IMR-90 (cell line): ENCODE measurements at regions not wholly inside any gene's neighbourhood (a gene's known extent, or its start where the extent isn't known, plus 50 kb on each side); places are given as distances from the start of the nearest gene placed in this dataset.

Experiments
- ATAC-seq: fragments of 200-7000 bp; cut with Tn5 transposase; 2 replicates; pipeline ENCODE4 v1.9.1; 2020; ENCODE audit warnings: low read depth, mild to moderate bottlenecking, moderate library complexity
- BruUV-seq: library from RNA; stranded (reverse); fragments of 400-500 nt; replicated peaks from 2 replicates; lab custom pipeline; 2021; lab: Mats Ljungman, UMichigan
- CTCF ChIA-PET: fragments of 300-600 bp; formaldehyde crosslinking; extraction: SDS; loops from one replicate; lab custom pipeline; 2021; ENCODE audit warnings: antibody characterized with exemption; lab: Yijun Ruan, JAX
- POLR2A ChIA-PET: fragments of 300-600 bp; sonication (Branson Sonifier 250); formaldehyde crosslinking; loops from one replicate; lab custom pipeline; 2022; ENCODE audit warnings: antibody characterized with exemption; ENCODE audit not compliant: unreplicated experiment; lab: Charles Lee
- DNase-seq: peaks from one replicate; pipeline ENCODE4 v3.0.0; 2013
- H2AFZ ChIP-seq: replicated peaks from 2 replicates; pipeline ENCODE3; 2013; ENCODE audit warnings: low read length, mild to moderate bottlenecking; ENCODE audit not compliant: poor library complexity
- H2AK5ac ChIP-seq: 2 replicates; pipeline ENCODE4 v1.6.1; 2013; ENCODE audit warnings: low read depth, low read length, inconsistent platforms
- H2AK9ac ChIP-seq: replicated peaks from 2 replicates; pipeline ENCODE3; 2013; ENCODE audit warnings: mild to moderate bottlenecking, low read depth, low read length, moderate library complexity; ENCODE audit not compliant: poor library complexity
- H2BK120ac ChIP-seq: 2 replicates; pipeline ENCODE4 v1.6.1; 2013; ENCODE audit warnings: low read depth, low read length, inconsistent platforms
- H2BK15ac ChIP-seq: 3 replicates; pipeline ENCODE4 v1.6.1; 2013; ENCODE audit warnings: low read depth, low read length, inconsistent platforms
- H2BK20ac ChIP-seq: 2 replicates; pipeline ENCODE4 v1.6.1; 2013; ENCODE audit warnings: low read depth, mild to moderate bottlenecking, inconsistent platforms, low read length, moderate library complexity
- H2BK5ac ChIP-seq: 2 replicates; pipeline ENCODE4 v1.6.1; 2013; ENCODE audit warnings: mild to moderate bottlenecking, low read depth, low read length, inconsistent platforms; ENCODE audit not compliant: poor library complexity, severe bottlenecking
- H3K14ac ChIP-seq: replicated peaks from 2 replicates; pipeline ENCODE4 v1.6.1; 2013; ENCODE audit warnings: low read depth, low read length, inconsistent platforms
- H3K18ac ChIP-seq: 2 replicates; pipeline ENCODE4 v1.6.1; 2013; ENCODE audit warnings: low read depth, low read length, control low read depth
- H3K23ac ChIP-seq: 2 replicates; pipeline ENCODE4 v1.6.1; 2013; ENCODE audit warnings: low read depth, low read length, inconsistent platforms
- H3K27ac ChIP-seq: 2 replicates; pipeline ENCODE4 v1.5.1; 2013; ENCODE audit warnings: mild to moderate bottlenecking, control low read depth, low read length; ENCODE audit not compliant: insufficient read depth
- H3K27me3 ChIP-seq: 2 replicates; pipeline ENCODE4 v1.6.1; 2013; ENCODE audit warnings: low read length; ENCODE audit not compliant: control insufficient read depth, insufficient read depth
- H3K36me3 ChIP-seq: 2 replicates; pipeline ENCODE4 v1.6.1; 2013; ENCODE audit warnings: low read length, mixed read lengths; ENCODE audit not compliant: control insufficient read depth, insufficient read depth
- H3K4ac ChIP-seq: 2 replicates; pipeline ENCODE4 v1.6.1; 2013; ENCODE audit warnings: low read depth, low read length, inconsistent platforms
- H3K4me1 ChIP-seq: 2 replicates; pipeline ENCODE4 v1.6.1; 2013; ENCODE audit warnings: low read length, mixed read lengths; ENCODE audit not compliant: control insufficient read depth, insufficient read depth
- H3K4me2 ChIP-seq: 2 replicates; pipeline ENCODE4 v1.6.1; 2013; ENCODE audit warnings: low read depth, mild to moderate bottlenecking, control low read depth, low read length, moderate library complexity
- H3K4me3 ChIP-seq: 2 replicates; pipeline ENCODE4 v1.5.1; 2013; ENCODE audit warnings: low read depth, mild to moderate bottlenecking, control low read depth, low read length, moderate library complexity; ENCODE audit not compliant: insufficient read depth
- H3K56ac ChIP-seq: 2 replicates; pipeline ENCODE4 v1.6.1; 2013; ENCODE audit warnings: low read length, inconsistent platforms; ENCODE audit not compliant: insufficient read depth; ENCODE audit errors: extremely low read depth
- H3K79me1 ChIP-seq, 2 experiments: 2 replicates each; pipeline ENCODE4 v1.6.1; 2013; ENCODE audit warnings: low read length in 2 of 2, inconsistent platforms in 1 of 2, low read depth in 1 of 2
- H3K9ac ChIP-seq: 2 replicates; pipeline ENCODE4 v1.6.1; 2013; ENCODE audit warnings: low read depth, low read length, control low read depth
- H3K9me1 ChIP-seq: 2 replicates; pipeline ENCODE4 v1.6.1; 2013; ENCODE audit warnings: low read length, inconsistent platforms; ENCODE audit not compliant: insufficient read depth
- H3K9me3 ChIP-seq: 2 replicates; pipeline ENCODE4 v1.6.1; 2013; ENCODE audit warnings: low read length; ENCODE audit not compliant: control insufficient read depth, insufficient read depth
- H4K20me1 ChIP-seq: 2 replicates; pipeline ENCODE4 v1.6.1; 2013; ENCODE audit warnings: low read length, inconsistent platforms; ENCODE audit not compliant: insufficient read depth
- H4K5ac ChIP-seq: 2 replicates; pipeline ENCODE4 v1.6.1; 2013; ENCODE audit warnings: mild to moderate bottlenecking, low read depth, low read length, control low read depth
- H4K8ac ChIP-seq, 2 experiments: 2 replicates each; pipeline ENCODE4 v1.6.1; 2013; ENCODE audit warnings: low read depth in 2 of 2, low read length in 2 of 2, control low read depth in 1 of 2, inconsistent platforms in 1 of 2
- H4K91ac ChIP-seq: 2 replicates; pipeline ENCODE4 v1.6.1; 2013; ENCODE audit warnings: low read depth, low read length, inconsistent platforms; ENCODE audit not compliant: insufficient read depth
- BHLHE40 ChIP-seq: fragments of 150-350 bp; IDR thresholded peaks from 2 replicates; pipeline ENCODE4 v1.6.1; 2016; ENCODE audit warnings: mild to moderate bottlenecking, low read depth, low read length
- CEBPB ChIP-seq: IDR thresholded peaks from 2 replicates; pipeline ENCODE4 v1.6.1; 2012; ENCODE audit warnings: low read depth, low read length, improper control_type of control experiment
- CHD1 ChIP-seq: IDR thresholded peaks from 2 replicates; pipeline ENCODE4 v1.6.1; 2012; ENCODE audit warnings: low read depth, low read length, improper control_type of control experiment
- CTCF ChIP-seq: conservative IDR thresholded peaks from 2 replicates; pipeline ENCODE4 v1.5.1; 2012; ENCODE audit warnings: mild to moderate bottlenecking, low read depth, low read length, improper control_type of control experiment
- FOS ChIP-seq: fragments of 150-350 bp; IDR thresholded peaks from 2 replicates; pipeline ENCODE4 v1.6.1; 2016; ENCODE audit warnings: low read depth, low read length
- MAZ ChIP-seq: IDR thresholded peaks from 2 replicates; pipeline ENCODE4 v1.6.1; 2012; ENCODE audit warnings: low read depth, mild to moderate bottlenecking, low read length, improper control_type of control experiment, moderate library complexity, borderline replicate concordance
- MXI1 ChIP-seq: IDR thresholded peaks from 2 replicates; pipeline ENCODE4 v1.6.1; 2012; ENCODE audit warnings: low read depth, mild to moderate bottlenecking, low read length, moderate library complexity, borderline replicate concordance
- NFE2L2 ChIP-seq: fragments of 150-350 bp; IDR thresholded peaks from 2 replicates; pipeline ENCODE4 v1.6.1; 2016; ENCODE audit warnings: low read depth, mild to moderate bottlenecking, low read length
- RAD21 ChIP-seq: IDR thresholded peaks from 2 replicates; pipeline ENCODE4 v1.6.1; 2012; ENCODE audit warnings: low read length, improper control_type of control experiment
- RCOR1 ChIP-seq: IDR thresholded peaks from 2 replicates; pipeline ENCODE4 v1.6.1; 2012; ENCODE audit warnings: mild to moderate bottlenecking, low read length, improper control_type of control experiment; ENCODE audit not compliant: insufficient replicate concordance
- RFX5 ChIP-seq: IDR thresholded peaks from 2 replicates; pipeline ENCODE4 v1.8.0; 2012; ENCODE audit warnings: low read depth, mild to moderate bottlenecking, low read length, moderate library complexity
- SMC3 ChIP-seq: fragments of 150-350 bp; IDR thresholded peaks from 2 replicates; pipeline ENCODE4 v1.6.1; 2016; ENCODE audit warnings: low read depth, mild to moderate bottlenecking, antibody characterized with exemption, low read length, moderate library complexity
- USF2 ChIP-seq: fragments of 150-350 bp; IDR thresholded peaks from 2 replicates; pipeline ENCODE4 v1.6.1; 2017; ENCODE audit warnings: mild to moderate bottlenecking, antibody characterized with exemption, low read length, low read depth
- WGBS, 2 experiments: methylation state at CpG; one replicate each; pipeline versions ENCODE4 v1.1.5 to v1.1.7; 2013; ENCODE audit warnings: missing lambda C conversion rate in 2 of 2; ENCODE audit not compliant: insufficient read length in 1 of 2; ENCODE audit errors: extremely low coverage in 2 of 2; 5-methylcytosine and 5-hydroxymethylcytosine counted together
- dilution Hi-C: fragments of 300-500 bp; cut with HindIII; formaldehyde crosslinking; loops from one replicate; pipeline ENCODE4 v1.14.3; 2018; ENCODE audit warnings: low sequenced_read_pairs; ENCODE audit not compliant: unreplicated experiment
- in situ Hi-C: fragments of 300-500 bp; cut with MboI; formaldehyde crosslinking; loops from 3 replicates; pipeline ENCODE4 v1.14.3; 2019; ENCODE audit warnings: low sequenced_read_pairs, inconsistent platforms, mixed read lengths
- intact Hi-C: fragments of 100-400 bp; cut with micrococcal nuclease; formaldehyde crosslinking; loops from 2 replicates; pipeline ENCODE4 v1.10.0; 2022
- TF ChIP-seq, protein P1 (sequence below): fragments of 150-350 bp; IDR thresholded peaks from 2 replicates; pipeline ENCODE4 v1.6.1; 2016; ENCODE audit warnings: low read depth, mild to moderate bottlenecking, low read length, moderate library complexity, borderline replicate concordance

GRCh38 chr5:165521816-165522610 lies 2016.6 kb downstream of the MAT2B start:
- H3K23ac ChIP-seq = no peak overlapping the region
- DNase-seq (peak; percentile 16), ATAC-seq (peak; percentile 21)
- no peak overlapping the region for H3K4me3 ChIP-seq
- H4K8ac ChIP-seq = peak overlapping the region; percentile 17 to 72; a peak in 3 of 4 replicates
- no peaks in the 10 kb centered on the region for H3K27me3 ChIP-seq
- in situ Hi-C loops = no loop called here
- H3K9ac ChIP-seq = no peak overlapping the region; the same call in 1 of the 2 replicates
- ChIA-PET POLR2A (no interaction called here), CTCF (interaction anchor here (0.9 kb wide), 1 partner anchor 12 kb away, joined by 3 read pairs; no protein-coding TSS in a partner anchor)
- no TSS peak for BruUV-seq
- no peak overlapping the region for H2AK5ac ChIP-seq
- no peaks in the 10 kb centered on the region for H4K20me1 ChIP-seq
- H2BK120ac ChIP-seq = peak overlapping the region; percentile 26; the same call in 1 of the 2 replicates
- WGBS, 2 experiments = no CpG with 5 or more reads among the region's 8 CpGs
- H3K9me3 ChIP-seq = no peaks in the 10 kb centered on the region
- H2BK15ac ChIP-seq = no peak overlapping the region; the same call in 2 of the 3 replicates
- peak overlapping the region; percentile 92 for H3K4me2 ChIP-seq
- no peak overlapping the region for H2AFZ ChIP-seq
- H2BK20ac ChIP-seq = peak overlapping the region; percentile 5; the same call in 1 of the 2 replicates
- H3K18ac ChIP-seq = peak overlapping the region; percentile 93
- H3K36me3 ChIP-seq = no peaks in the 10 kb centered on the region
- no peak overlapping the region; the same call in 1 of the 2 replicates for H4K5ac ChIP-seq
- H3K4me1 ChIP-seq = peaks cover 4% of the 10 kb centered on the region; the same call in 1 of the 2 replicates
- intact Hi-C loops = loop anchor here (5.0 kb wide), 1 partner anchor 1080 kb away; no protein-coding TSS in a partner anchor
- no peaks in the 10 kb centered on the region for H3K9me1 ChIP-seq
- H3K14ac ChIP-seq = no peak overlapping the region
- no peak overlapping the region for H3K4ac ChIP-seq
- no peaks in the 10 kb centered on the region for H3K79me1 ChIP-seq
- dilution Hi-C loops = no loop called here
- H3K27ac ChIP-seq = peak overlapping the region; percentile 41; the same call in 1 of the 2 replicates
- H2BK5ac ChIP-seq = peak overlapping the region; percentile 20
- H4K91ac ChIP-seq = no peak overlapping the region
- no peak overlapping the region for H3K56ac ChIP-seq
- H2AK9ac ChIP-seq = no peak overlapping the region
- TF ChIP-seq, protein P1, sequence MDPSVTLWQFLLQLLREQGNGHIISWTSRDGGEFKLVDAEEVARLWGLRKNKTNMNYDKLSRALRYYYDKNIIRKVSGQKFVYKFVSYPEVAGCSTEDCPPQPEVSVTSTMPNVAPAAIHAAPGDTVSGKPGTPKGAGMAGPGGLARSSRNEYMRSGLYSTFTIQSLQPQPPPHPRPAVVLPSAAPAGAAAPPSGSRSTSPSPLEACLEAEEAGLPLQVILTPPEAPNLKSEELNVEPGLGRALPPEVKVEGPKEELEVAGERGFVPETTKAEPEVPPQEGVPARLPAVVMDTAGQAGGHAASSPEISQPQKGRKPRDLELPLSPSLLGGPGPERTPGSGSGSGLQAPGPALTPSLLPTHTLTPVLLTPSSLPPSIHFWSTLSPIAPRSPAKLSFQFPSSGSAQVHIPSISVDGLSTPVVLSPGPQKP = no peak
- TF ChIP-seq SMC3 (no peak), RAD21 (no peak), NFE2L2 (no peak), RCOR1 (no peak), MXI1 (no peak), CHD1 (no peak), CTCF (no peak), FOS (no peak), USF2 (no peak), MAZ (no peak), CEBPB (no peak), BHLHE40 (no peak), RFX5 (no peak)
